GM18520 (cell line): ENCODE measurements at regions not wholly inside any gene's neighbourhood (a gene's known extent, or its start where the extent isn't known, plus 50 kb on each side); places are given as distances from the start of the nearest gene placed in this dataset.
"Not testable (repeated sequence)": the region's sequence is repeated elsewhere in the genome, so short reads cannot be mapped to it uniquely, and the experiment has no call there.

Experiments
- ATAC-seq: cut with Tn5 transposase; IDR thresholded peaks from one replicate; pipeline ENCODE4 v1.9.1; 2021; ENCODE audit not compliant: unreplicated experiment

DNA sequence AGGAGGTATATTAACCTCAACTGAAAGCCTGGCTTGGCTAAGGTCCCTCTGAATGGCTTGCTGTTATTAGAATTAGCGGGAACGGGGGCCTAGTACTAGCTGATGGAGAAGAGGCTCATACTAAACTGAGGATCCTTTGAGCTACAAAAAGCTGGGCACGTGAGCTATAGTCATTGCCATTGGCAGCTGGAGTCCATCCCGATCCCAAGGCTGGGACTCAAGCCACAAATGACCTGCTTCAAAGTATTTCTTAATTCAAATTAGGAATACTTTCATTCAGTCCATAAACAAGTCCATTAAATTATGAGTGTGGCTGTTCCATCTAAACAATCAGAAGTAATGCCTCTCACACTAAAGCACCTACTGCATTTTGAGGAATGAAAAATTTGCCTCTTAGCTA is 114.5 kb downstream of the DACT1 start:
- no peak for ATAC-seq

DNA sequence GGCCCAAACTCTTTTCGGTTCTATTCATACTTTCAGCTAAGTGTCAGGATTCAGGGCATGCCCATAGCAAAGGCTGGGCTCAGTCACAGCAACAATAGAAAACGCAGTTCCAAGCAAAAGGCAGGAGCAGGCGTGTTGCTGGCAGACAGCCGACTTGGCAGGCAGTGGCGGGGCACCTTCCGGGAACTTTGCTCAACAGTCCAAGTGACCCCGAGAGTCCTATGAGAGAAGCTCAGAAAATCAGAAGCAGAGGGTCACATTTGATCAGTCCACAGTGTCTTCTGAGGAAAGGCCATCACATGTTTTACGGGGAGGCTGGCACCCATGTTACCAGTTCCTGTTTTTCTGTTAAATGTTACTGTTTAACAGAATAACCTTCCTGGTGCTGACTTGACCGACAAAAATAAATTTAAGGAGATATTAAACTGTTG is 115.0 kb downstream of the DACT1 start:
- ATAC-seq = no peak

- no peak for ATAC-seq
Observed at GRCh38 chr14:58755031-58755925, 117.5 kb downstream of the DACT1 start.

GRCh38 chr14:58760121-58760520 is 122.4 kb downstream of the DACT1 start:
- no peak for ATAC-seq

- ATAC-seq = no peak
Observed at GRCh38 chr14:58762629-58763028, 124.9 kb downstream of the DACT1 start.

- no peak for ATAC-seq
Observed at GRCh38 chr14:58763210-58763609, 125.4 kb downstream of the DACT1 start.

DNA sequence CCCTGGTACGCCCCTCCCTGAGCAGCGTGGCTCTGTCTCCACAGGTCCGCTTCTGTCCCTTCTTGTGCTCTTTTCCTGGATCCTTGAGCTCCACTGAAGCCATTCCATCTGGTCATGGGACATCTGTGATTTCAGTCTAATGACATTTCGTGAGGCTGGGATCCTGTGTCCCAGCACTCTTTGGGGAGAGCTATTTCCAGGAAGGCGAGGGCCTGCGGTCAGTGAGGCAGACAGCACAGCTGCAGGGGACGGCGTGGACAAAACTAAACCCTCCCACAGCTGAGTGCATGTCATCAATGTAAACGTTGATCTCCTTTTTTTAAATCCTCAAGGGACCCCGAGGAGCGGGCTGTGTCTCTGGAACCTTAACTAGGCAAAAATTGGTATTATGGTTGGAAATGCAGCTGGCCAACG is 127.7 kb downstream of the DACT1 start:
- no peak for ATAC-seq

DNA sequence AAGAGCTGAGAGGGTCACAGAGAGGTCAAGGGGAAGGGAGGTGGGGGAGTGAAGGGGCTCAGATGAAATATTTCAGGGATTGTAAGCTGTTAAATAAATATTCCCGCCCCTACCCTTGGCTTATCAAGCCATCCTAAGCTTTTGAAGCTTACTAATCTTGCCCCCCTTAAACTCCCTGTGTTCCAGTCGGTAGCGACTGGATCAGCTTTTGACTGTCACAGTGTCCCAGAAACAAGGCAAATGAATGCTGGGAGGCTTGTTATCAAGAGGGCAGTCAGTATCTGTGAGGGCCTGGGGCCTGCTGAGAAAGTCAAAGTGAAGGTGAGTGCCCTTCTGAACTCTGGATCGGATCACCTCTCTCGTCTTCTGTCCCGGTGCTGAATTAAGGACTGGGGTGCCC is 128.1 kb downstream of the DACT1 start:
- ATAC-seq = no peak

DNA sequence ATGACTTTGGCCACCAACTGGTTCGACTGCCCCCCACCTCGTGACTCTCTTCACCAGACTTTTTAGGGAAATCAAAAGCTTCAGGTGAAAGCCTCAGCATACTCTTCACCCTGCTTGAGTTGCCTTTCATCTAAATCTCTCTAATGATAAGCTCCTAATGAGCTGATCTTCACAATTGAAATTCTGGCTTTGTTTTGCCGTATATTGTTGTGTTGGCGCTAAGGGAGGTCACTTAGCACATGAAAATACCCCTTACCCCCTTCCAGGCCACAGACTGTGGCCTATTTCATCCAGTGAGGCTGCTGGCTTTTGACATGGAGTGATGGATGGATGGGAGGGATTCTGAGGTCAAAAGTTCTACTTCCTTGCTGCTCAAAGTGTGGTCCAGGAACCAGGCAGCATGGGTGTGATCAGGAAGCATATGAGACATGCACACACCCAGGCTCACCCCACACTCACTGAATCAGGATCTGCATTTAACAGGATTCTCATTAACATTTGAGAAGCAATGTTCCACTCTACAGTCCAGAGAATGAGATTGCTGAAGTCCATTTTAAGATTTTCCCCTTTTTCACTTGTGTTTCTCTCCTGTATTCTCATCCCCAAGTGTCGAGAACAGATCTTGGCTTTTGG is 131.4 kb downstream of the DACT1 start:
- no peak for ATAC-seq

GRCh38 chr14:58769771-58770170 is 132.0 kb downstream of the DACT1 start:
- ATAC-seq = no peak

- no peak for ATAC-seq
Observed at GRCh38 chr14:58770491-58770982, 132.8 kb downstream of the DACT1 start.

GRCh38 chr14:58771016-58771415 is 133.3 kb downstream of the DACT1 start:
- ATAC-seq = no peak

- no peak for ATAC-seq
Observed at GRCh38 chr14:58772116-58772515, 134.4 kb downstream of the DACT1 start.

GRCh38 chr14:58772794-58773620 is 135.2 kb downstream of the DACT1 start:
- no peak for ATAC-seq

- ATAC-seq = no peak
Observed at GRCh38 chr14:58774531-58774930, 136.8 kb downstream of the DACT1 start.

- not testable (repeated sequence) for ATAC-seq
Observed at GRCh38 chr14:58775130-58775529, 137.4 kb downstream of the DACT1 start.

- ATAC-seq = no peak
Observed at GRCh38 chr14:58776516-58776915, 138.8 kb downstream of the DACT1 start.

DNA sequence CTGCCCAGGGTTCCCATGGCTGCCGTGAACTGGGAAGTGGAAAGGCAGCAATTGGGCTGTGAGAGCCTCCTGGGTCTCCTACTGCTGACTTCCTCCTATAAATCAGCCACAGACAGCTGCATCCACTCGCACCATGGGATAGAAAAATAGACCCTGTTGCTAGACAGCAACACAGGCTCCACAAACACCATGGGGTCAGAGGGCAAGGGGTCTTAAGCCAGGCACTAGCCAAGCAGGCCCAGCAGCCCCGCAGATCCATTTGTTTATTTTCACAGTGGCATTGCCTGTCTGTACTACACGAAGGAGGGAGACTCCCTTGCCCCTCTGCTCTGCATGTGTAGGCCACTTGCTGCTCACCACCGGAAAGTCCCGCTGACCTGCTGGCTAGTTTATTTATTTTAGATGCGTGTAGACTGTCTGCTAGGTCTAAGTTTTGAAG is 139.8 kb downstream of the DACT1 start:
- no peak for ATAC-seq

GRCh38 chr14:58778202-58778601 is 140.4 kb downstream of the DACT1 start:
- ATAC-seq = no peak

DNA sequence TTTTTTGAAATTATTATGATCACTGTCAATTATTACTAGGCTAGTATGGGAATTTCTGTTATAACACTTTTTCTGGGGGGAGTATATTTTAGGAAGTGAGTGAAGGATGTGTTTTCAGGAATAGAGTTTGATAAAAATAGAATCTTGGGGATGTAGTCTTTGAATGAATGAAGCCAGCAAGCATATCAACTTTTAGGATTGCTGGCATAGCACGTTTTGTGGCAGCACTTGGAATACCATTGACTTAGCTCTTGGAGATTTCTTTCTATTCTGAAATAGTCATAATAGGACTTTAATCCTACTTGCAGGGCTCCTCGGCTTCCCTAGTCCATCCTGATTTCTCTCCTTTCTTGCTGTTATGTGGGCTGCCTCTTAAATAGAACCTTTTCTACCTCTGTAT is 141.6 kb downstream of the DACT1 start:
- no peak for ATAC-seq

GRCh38 chr14:58780185-58780584 is 142.4 kb downstream of the DACT1 start:
- no peak for ATAC-seq
